H9 (cell line): ENCODE measurements at regions not wholly inside any gene's neighbourhood (a gene's known extent, or its start where the extent isn't known, plus 50 kb on each side); places are given as distances from the start of the nearest gene placed in this dataset.

Source experiments
- DNase-seq: peaks from one replicate; pipeline ENCODE4 v3.0.0-alpha.2; 2017
- H2AFZ ChIP-seq: one replicate; pipeline ENCODE4 v1.6.1; 2013; ENCODE audit warnings: mild to moderate bottlenecking, low read length, control low read depth, moderate library complexity
- H2AK5ac ChIP-seq: 2 replicates; pipeline ENCODE4 v1.6.1; 2013; ENCODE audit warnings: low read length, control low read depth, mixed read lengths; ENCODE audit not compliant: insufficient read length
- H2BK120ac ChIP-seq: one replicate; pipeline ENCODE4 v1.6.1; 2013; ENCODE audit warnings: low read depth, mild to moderate bottlenecking, low read length, control low read depth, inconsistent platforms; ENCODE audit not compliant: poor library complexity, severe bottlenecking
- H2BK12ac ChIP-seq: 2 replicates; pipeline ENCODE4 v1.6.1; 2013; ENCODE audit warnings: low read length, control low read depth, mixed read lengths, low read depth; ENCODE audit not compliant: insufficient read length
- H2BK15ac ChIP-seq: 2 replicates; pipeline ENCODE4 v1.6.1; 2013; ENCODE audit warnings: low read depth, low read length, control low read depth
- H2BK20ac ChIP-seq: one replicate; pipeline ENCODE4 v1.6.1; 2013; ENCODE audit warnings: low read depth, mild to moderate bottlenecking, low read length, control low read depth, inconsistent platforms; ENCODE audit not compliant: poor library complexity, severe bottlenecking
- H2BK5ac ChIP-seq: 2 replicates; pipeline ENCODE4 v1.6.1; 2013; ENCODE audit warnings: low read length, control low read depth, mixed read lengths; ENCODE audit not compliant: insufficient read length
- H3K14ac ChIP-seq: 2 replicates; pipeline ENCODE4 v1.6.1; 2013; ENCODE audit warnings: low read length, control low read depth; ENCODE audit not compliant: insufficient read depth
- H3K18ac ChIP-seq: 2 replicates; pipeline ENCODE4 v1.6.1; 2013; ENCODE audit warnings: low read depth, mild to moderate bottlenecking, mixed read lengths, low read length, control low read depth; ENCODE audit not compliant: insufficient read length
- H3K23ac ChIP-seq: 2 replicates; pipeline ENCODE4 v1.6.1; 2013; ENCODE audit warnings: low read length, control low read depth, mixed read lengths, low read depth; ENCODE audit not compliant: insufficient read length
- H3K23me2 ChIP-seq: 2 replicates; pipeline ENCODE4 v1.6.1; 2013; ENCODE audit warnings: low read depth, mild to moderate bottlenecking, mixed read lengths, low read length, control low read depth; ENCODE audit not compliant: insufficient read length, poor library complexity, severe bottlenecking
- H3K27ac ChIP-seq: 2 replicates; pipeline ENCODE4 v1.5.1; 2013; ENCODE audit warnings: low read length, control low read depth, mixed read lengths, low read depth; ENCODE audit not compliant: insufficient read length
- H3K27me3 ChIP-seq: 2 replicates; pipeline ENCODE4 v1.6.1; 2013; ENCODE audit warnings: low read length, control low read depth, inconsistent platforms; ENCODE audit not compliant: insufficient read depth
- H3K4ac ChIP-seq: 2 replicates; pipeline ENCODE4 v1.6.1; 2013; ENCODE audit warnings: low read depth, mild to moderate bottlenecking, control low read depth, inconsistent platforms, low read length, moderate library complexity
- H3K4me1 ChIP-seq: 2 replicates; pipeline ENCODE4 v1.6.1; 2013; ENCODE audit warnings: low read length, control low read depth, inconsistent platforms; ENCODE audit not compliant: insufficient read depth
- H3K4me2 ChIP-seq: 2 replicates; pipeline ENCODE4 v1.6.1; 2013; ENCODE audit warnings: low read length, control low read depth, mixed read lengths; ENCODE audit not compliant: insufficient read length, insufficient read depth
- H3K56ac ChIP-seq: 2 replicates; pipeline ENCODE4 v1.6.1; 2013; ENCODE audit warnings: low read depth, mild to moderate bottlenecking, mixed read lengths, low read length, control low read depth; ENCODE audit not compliant: insufficient read length
- H3K79me1 ChIP-seq: 2 replicates; pipeline ENCODE4 v1.6.1; 2013; ENCODE audit warnings: low read depth, mild to moderate bottlenecking, moderate library complexity, low read length, control low read depth, inconsistent platforms; ENCODE audit not compliant: insufficient read depth, poor library complexity, severe bottlenecking
- H3K79me2 ChIP-seq: 2 replicates; pipeline ENCODE4 v1.6.1; 2013; ENCODE audit warnings: low read length, control low read depth, inconsistent platforms; ENCODE audit not compliant: insufficient read depth
- H3K9ac ChIP-seq: 2 replicates; pipeline ENCODE4 v1.6.1; 2013; ENCODE audit warnings: low read length, control low read depth, mixed read lengths; ENCODE audit not compliant: insufficient read length; ENCODE audit errors: extremely low read depth
- H3K9me3 ChIP-seq: one replicate; pipeline ENCODE4 v1.6.1; 2013; ENCODE audit warnings: low read depth, low read length, inconsistent platforms; ENCODE audit not compliant: control insufficient read depth
- H3T11ph ChIP-seq: one replicate; pipeline ENCODE4 v1.6.1; 2013; ENCODE audit warnings: mild to moderate bottlenecking, low read length, control low read depth, inconsistent platforms
- H4K20me1 ChIP-seq: one replicate; pipeline ENCODE4 v1.6.1; 2013; ENCODE audit not compliant: control insufficient read depth, insufficient read length, insufficient read depth
- H4K5ac ChIP-seq: 2 replicates; pipeline ENCODE4 v1.6.1; 2013; ENCODE audit warnings: low read depth, mild to moderate bottlenecking, mixed read lengths, low read length, control low read depth; ENCODE audit not compliant: insufficient read length
- H4K8ac ChIP-seq: replicated peaks from 2 replicates; pipeline ENCODE4 v1.6.1; 2013; ENCODE audit warnings: low read length, control low read depth, mixed read lengths, low read depth; ENCODE audit not compliant: insufficient read length
- H4K91ac ChIP-seq: 2 replicates; pipeline ENCODE4 v1.6.1; 2013; ENCODE audit warnings: low read depth, mild to moderate bottlenecking, moderate library complexity, mixed read lengths, low read length, control low read depth; ENCODE audit not compliant: insufficient read length
- H3K27ac Mint-ChIP-seq, 3 experiments: 2 replicates in 2 of 3; 3 replicates in 1 of 3; pipeline ENCODE4 v1.8.0; 2020 to 2021; ENCODE audit warnings: mixed read lengths in 3 of 3, mild to moderate bottlenecking in 1 of 3, moderate library complexity in 1 of 3
- H3K27me3 Mint-ChIP-seq: 2 replicates; pipeline ENCODE4 v1.8.0; 2021; ENCODE audit warnings: low read depth, mild to moderate bottlenecking, moderate library complexity, mixed read lengths
- H3K36me3 Mint-ChIP-seq, 3 experiments: 2 replicates in 2 of 3; 3 replicates in 1 of 3; pipeline ENCODE4 v1.8.0; 2020 to 2021; ENCODE audit warnings: low read depth in 3 of 3, mixed read lengths in 3 of 3; ENCODE audit not compliant: insufficient read depth in 1 of 3
- H3K4me1 Mint-ChIP-seq, 2 experiments: 2 replicates each; pipeline ENCODE4 v1.8.0; 2020; ENCODE audit warnings: mixed read lengths in 2 of 2
- H3K4me3 Mint-ChIP-seq, 2 experiments: 2 replicates in 1 of 2; 3 replicates in 1 of 2; pipeline ENCODE4 v1.8.0; 2020 to 2021; ENCODE audit warnings: mild to moderate bottlenecking in 2 of 2, mixed read lengths in 2 of 2, moderate library complexity in 1 of 2
- H3K9me3 Mint-ChIP-seq, 2 experiments: 2 replicates in 1 of 2; 3 replicates in 1 of 2; pipeline ENCODE4 v1.8.0; 2020; ENCODE audit warnings: mild to moderate bottlenecking in 2 of 2, mixed read lengths in 2 of 2, moderate library complexity in 1 of 2
- CTCF ChIP-seq: fragments of 200-600 bp; sonication (generic); conservative IDR thresholded peaks from 3 replicates; pipeline ENCODE4 v1.8.0; 2021; ENCODE audit warnings: antibody characterized with exemption, mild to moderate bottlenecking
- WGBS: extraction: QIAGEN DNeasy Blood & Tissue Kit; methylation state at CpG from one replicate; pipeline ENCODE4 v1.1.7; 2013; ENCODE audit warnings: missing lambda C conversion rate, low lambda C conversion rate, mixed read lengths; ENCODE audit not compliant: insufficient read length; ENCODE audit errors: extremely low coverage; 5-methylcytosine and 5-hydroxymethylcytosine counted together

GRCh38 chr6:168835991-168836390 lies 395.0 kb downstream of the SMOC2 start:
- no CpG with 5 or more reads among the region's 9 CpGs for WGBS

More at GRCh38 chr6:168835991-168836390, 395.0 kb downstream of the SMOC2 start:
- no peaks in the 10 kb centered on the region for H3K79me1 ChIP-seq
- H2BK20ac ChIP-seq: no peak overlapping the region
- no peak overlapping the region for H2BK15ac ChIP-seq
- no peak overlapping the region for H3K56ac ChIP-seq
- H3K18ac ChIP-seq: no peak overlapping the region
- H3K9ac ChIP-seq: no peak overlapping the region
- H3K27ac Mint-ChIP-seq: no peak overlapping the region
- TF ChIP-seq CTCF: no peak
- peaks cover 29 to 38% of the 10 kb centered on the region in 2 experiments for H3K4me1 Mint-ChIP-seq
- H3K23ac ChIP-seq: no peak overlapping the region
- H3K4me1 ChIP-seq: peaks cover 10% of the 10 kb centered on the region
- no peak overlapping the region for H3K14ac ChIP-seq
- H3K36me3 Mint-ChIP-seq: no peaks in the 10 kb centered on the region
- H3K4ac ChIP-seq: no peak overlapping the region
- no peak overlapping the region for H3T11ph ChIP-seq
- no peaks in the 10 kb centered on the region for H3K79me2 ChIP-seq
- H4K5ac ChIP-seq: no peak overlapping the region
- no peak for DNase-seq
- H4K8ac ChIP-seq: no peak overlapping the region
- H2BK120ac ChIP-seq: no peak overlapping the region
- no peak overlapping the region for H3K4me2 ChIP-seq
- no peak overlapping the region for H4K91ac ChIP-seq
- H3K9me3 ChIP-seq: no peaks in the 10 kb centered on the region
- no peaks in the 10 kb centered on the region for H4K20me1 ChIP-seq
- H3K27me3 Mint-ChIP-seq: peaks cover 10% of the 10 kb centered on the region
- no peak overlapping the region for H2AFZ ChIP-seq
- no peak overlapping the region for H2BK5ac ChIP-seq
- no peaks in the 10 kb centered on the region for H3K23me2 ChIP-seq
- no peaks in the 10 kb centered on the region for H3K27me3 ChIP-seq
- no peaks in the 10 kb centered on the region; a peak in 1 of 5 replicates for H3K9me3 Mint-ChIP-seq
- H2AK5ac ChIP-seq: no peak overlapping the region
- H3K27ac ChIP-seq: no peak overlapping the region
- no peak overlapping the region for H3K4me3 Mint-ChIP-seq
- no peak overlapping the region for H2BK12ac ChIP-seq
